ENCODE measurements at regions not wholly inside any gene's neighbourhood (a gene's known extent, or its start where the extent isn't known, plus 50 kb on each side); places are given as distances from the start of the nearest gene placed in this dataset.

GRCh38 chr5:29170599-29170998 lies 2022.9 kb upstream of the CDH6 start:
- intact Hi-C loops (cut with DNase I; ENCODE audit: low total_unique reads), result no loop called here
- H3K9me3 ChIP-seq, result no peaks in the 10 kb centered on the region

GRCh38 chr5:29169886-29170285 lies 2023.6 kb upstream of the CDH6 start:
- H3K4me3 ChIP-seq, result no peak overlapping the region
- no peak for TF ChIP-seq POLR2A (IDR thresholded peaks at IDR 0.05)
- TF ChIP-seq, protein P1, sequence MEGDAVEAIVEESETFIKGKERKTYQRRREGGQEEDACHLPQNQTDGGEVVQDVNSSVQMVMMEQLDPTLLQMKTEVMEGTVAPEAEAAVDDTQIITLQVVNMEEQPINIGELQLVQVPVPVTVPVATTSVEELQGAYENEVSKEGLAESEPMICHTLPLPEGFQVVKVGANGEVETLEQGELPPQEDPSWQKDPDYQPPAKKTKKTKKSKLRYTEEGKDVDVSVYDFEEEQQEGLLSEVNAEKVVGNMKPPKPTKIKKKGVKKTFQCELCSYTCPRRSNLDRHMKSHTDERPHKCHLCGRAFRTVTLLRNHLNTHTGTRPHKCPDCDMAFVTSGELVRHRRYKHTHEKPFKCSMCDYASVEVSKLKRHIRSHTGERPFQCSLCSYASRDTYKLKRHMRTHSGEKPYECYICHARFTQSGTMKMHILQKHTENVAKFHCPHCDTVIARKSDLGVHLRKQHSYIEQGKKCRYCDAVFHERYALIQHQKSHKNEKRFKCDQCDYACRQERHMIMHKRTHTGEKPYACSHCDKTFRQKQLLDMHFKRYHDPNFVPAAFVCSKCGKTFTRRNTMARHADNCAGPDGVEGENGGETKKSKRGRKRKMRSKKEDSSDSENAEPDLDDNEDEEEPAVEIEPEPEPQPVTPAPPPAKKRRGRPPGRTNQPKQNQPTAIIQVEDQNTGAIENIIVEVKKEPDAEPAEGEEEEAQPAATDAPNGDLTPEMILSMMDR (IDR thresholded peaks at IDR 0.05), result no peak

More at GRCh38 chr5:29170599-29170998, 2022.9 kb upstream of the CDH6 start:
- Histone ChIP-seq H3K4me3 (no peak overlapping the region), H3K27ac (no peak overlapping the region), H3K27me3 (no peaks in the 10 kb centered on the region), H3K4me1 (no peaks in the 10 kb centered on the region), H3K36me3 (ENCODE audit: low read depth, missing control alignments) (no peaks in the 10 kb centered on the region)
- 95 to 100% methylated on average over 1 of the region's 1 CpG for WGBS, 2 donors
- TF ChIP-seq POLR2A (IDR thresholded peaks at IDR 0.05), result no peak
- TF ChIP-seq, protein P1 (IDR thresholded peaks at IDR 0.05), result no peak
- DNase-seq, result no peak

DNA sequence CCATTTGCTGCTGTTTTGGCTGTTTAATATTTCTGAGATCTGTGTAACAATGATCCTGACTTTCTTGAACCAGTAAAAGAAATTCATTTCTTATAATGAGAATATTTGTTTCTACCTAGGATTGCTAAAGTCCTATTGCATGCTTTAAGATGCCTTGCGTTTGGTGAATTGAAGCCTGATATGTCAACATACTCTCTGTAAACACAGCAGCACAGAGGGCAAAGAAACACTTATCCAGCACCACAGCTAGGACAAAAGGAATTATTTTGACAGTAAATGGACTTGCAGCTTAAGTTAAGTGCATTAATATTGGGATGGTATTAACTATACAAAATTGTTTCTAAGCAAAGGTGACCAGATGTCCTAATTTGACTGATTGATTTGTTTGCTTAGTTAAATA lies 2031.2 kb upstream of the CDH6 start:
- TF ChIP-seq POLR2A (IDR thresholded peaks at IDR 0.05), result no peak
- TF ChIP-seq, protein P1 (IDR thresholded peaks at IDR 0.05), result no peak
- DNase-seq, result no peak
- no peak overlapping the region for H3K4me3 ChIP-seq
- intact Hi-C loops (cut with DNase I; ENCODE audit: low total_unique reads), result no loop called here
- H3K36me3 ChIP-seq (ENCODE audit: low read depth, missing control alignments), result no peaks in the 10 kb centered on the region
- H3K27me3 ChIP-seq, result no peaks in the 10 kb centered on the region
- H3K9me3 ChIP-seq, result no peaks in the 10 kb centered on the region
- 71 to 79% methylated on average over 1 of the region's 1 CpG for WGBS, 2 donors
- H3K4me1 ChIP-seq, result no peaks in the 10 kb centered on the region
- H3K27ac ChIP-seq, result no peak overlapping the region

More at GRCh38 chr5:29169886-29170285, 2023.6 kb upstream of the CDH6 start:
- Histone ChIP-seq H3K4me1 (no peaks in the 10 kb centered on the region), H3K27ac (no peak overlapping the region), H3K27me3 (no peaks in the 10 kb centered on the region), H3K9me3 (no peaks in the 10 kb centered on the region), H3K36me3 (ENCODE audit: low read depth, missing control alignments) (no peaks in the 10 kb centered on the region)
- no peak for DNase-seq
- intact Hi-C loops (cut with DNase I; ENCODE audit: low total_unique reads), result no loop called here
- WGBS, 2 donors, result 33 to 43% methylated on average over 2 of the region's 2 CpGs

GRCh38 chr5:29161399-29162291 lies 2031.8 kb upstream of the CDH6 start:
- TF ChIP-seq POLR2A (IDR thresholded peaks at IDR 0.05), result no peak
- TF ChIP-seq, protein P1 (IDR thresholded peaks at IDR 0.05), result no peak

More at GRCh38 chr5:29161399-29162291, 2031.8 kb upstream of the CDH6 start:
- Histone ChIP-seq H3K4me1 (no peaks in the 10 kb centered on the region), H3K4me3 (no peak overlapping the region), H3K27me3 (no peaks in the 10 kb centered on the region), H3K9me3 (no peaks in the 10 kb centered on the region), H3K27ac (no peak overlapping the region), H3K36me3 (ENCODE audit: low read depth, missing control alignments) (no peaks in the 10 kb centered on the region)
- intact Hi-C loops (cut with DNase I; ENCODE audit: low total_unique reads), result no loop called here
- WGBS, 2 donors, result 61% methylated on average over 1 of the region's 1 CpG
- DNase-seq, result no peak

All from testis (tissue), 2 donors.